ENCODE measurements at regions not wholly inside any gene's neighbourhood (a gene's known extent, or its start where the extent isn't known, plus 50 kb on each side); places are given as distances from the start of the nearest gene placed in this dataset.
"Not testable (repeated sequence)": the region's sequence is repeated elsewhere in the genome, so short reads cannot be mapped to it uniquely, and the experiment has no call there.

- H3K27ac ChIP-seq: no peak overlapping the region
- DNase-seq (no peak), ATAC-seq (no peak)
- intact Hi-C loops (cut with DNase I): no loop called here
- H3K9me3 ChIP-seq: no peaks in the 10 kb centered on the region
- H3K4me1 ChIP-seq: no peaks in the 10 kb centered on the region
- no peak overlapping the region for H3K4me3 ChIP-seq
- no peaks in the 10 kb centered on the region for H3K27me3 ChIP-seq (ENCODE audit: insufficient read depth in 3 of 3, low read length in 2 of 3)
- TF ChIP-seq CTCF (IDR thresholded peaks at IDR 0.05): no peak
- H3K36me3 ChIP-seq (ENCODE audit: insufficient read depth in 1 of 2, low read depth in 1 of 2): no peaks in the 10 kb centered on the region
- 82 to 85% (median 85%) methylated on average over 8 of the region's 8 CpGs for WGBS, 3 donors
Measured at GRCh38 chr1:87428883-87429282, 100.2 kb downstream of the LMO4 start.

GRCh38 chr1:87432685-87433084 is 104.0 kb downstream of the LMO4 start:
- intact Hi-C loops (cut with DNase I): no loop called here
- DNase-seq: no peak
- WGBS, 3 donors: 39 to 83% (median 50%) methylated on average over 3 of the region's 3 CpGs

GRCh38 chr1:87433101-87433500 is 104.4 kb downstream of the LMO4 start:
- H3K27ac ChIP-seq; ATAC-seq; intact Hi-C loops (cut with DNase I): not testable (repeated sequence)

More at GRCh38 chr1:87432685-87433084, 104.0 kb downstream of the LMO4 start:
- Histone ChIP-seq H3K27me3 (ENCODE audit: insufficient read depth in 3 of 3, low read length in 2 of 3) (no peaks in the 10 kb centered on the region), H3K4me1 (no peaks in the 10 kb centered on the region), H3K27ac (no peak overlapping the region), H3K36me3 (ENCODE audit: insufficient read depth in 1 of 2, low read depth in 1 of 2) (no peaks in the 10 kb centered on the region), H3K9me3 (no peaks in the 10 kb centered on the region), H3K4me3 (no peak overlapping the region)
- no peak for TF ChIP-seq CTCF (IDR thresholded peaks at IDR 0.05)
- ATAC-seq: no peak

GRCh38 chr1:87435484-87435883 is 106.8 kb downstream of the LMO4 start:
- no peaks in the 10 kb centered on the region for H3K9me3 ChIP-seq
- no peaks in the 10 kb centered on the region for H3K4me1 ChIP-seq
- no peak overlapping the region for H3K27ac ChIP-seq
- intact Hi-C loops (cut with DNase I): no loop called here
- DNase-seq (no peak), ATAC-seq (no peak)
- no peaks in the 10 kb centered on the region for H3K27me3 ChIP-seq (ENCODE audit: insufficient read depth in 3 of 3, low read length in 2 of 3)
- no peaks in the 10 kb centered on the region for H3K36me3 ChIP-seq (ENCODE audit: insufficient read depth in 1 of 2, low read depth in 1 of 2)
- 93 to 95% (median 94%) methylated on average over 8 of the region's 8 CpGs for WGBS, 3 donors
- no peak overlapping the region for H3K4me3 ChIP-seq
- no peak for TF ChIP-seq CTCF (IDR thresholded peaks at IDR 0.05)

More at GRCh38 chr1:87433101-87433500, 104.4 kb downstream of the LMO4 start:
- not testable (repeated sequence) for H3K27me3 ChIP-seq (ENCODE audit: insufficient read depth in 3 of 3, low read length in 2 of 3); H3K36me3 ChIP-seq (ENCODE audit: insufficient read depth in 1 of 2, low read depth in 1 of 2); H3K9me3 ChIP-seq; H3K4me3 ChIP-seq; H3K4me1 ChIP-seq; DNase-seq
- 43 to 82% (median 55%) methylated on average over 2 of the region's 2 CpGs for WGBS, 3 donors

- ATAC-seq; H3K36me3 ChIP-seq (ENCODE audit: insufficient read depth in 1 of 2, low read depth in 1 of 2); H3K4me3 ChIP-seq; DNase-seq; H3K9me3 ChIP-seq; H3K27ac ChIP-seq; H3K27me3 ChIP-seq (ENCODE audit: insufficient read depth in 3 of 3, low read length in 2 of 3); H3K4me1 ChIP-seq; intact Hi-C loops (cut with DNase I): not testable (repeated sequence)
- WGBS, 3 donors: 67 to 75% (median 69%) methylated on average over 8 of the region's 8 CpGs
Measured at GRCh38 chr1:87436115-87436514, 107.4 kb downstream of the LMO4 start.

- no peaks in the 10 kb centered on the region for H3K27me3 ChIP-seq (ENCODE audit: insufficient read depth in 3 of 3, low read length in 2 of 3)
- no peaks in the 10 kb centered on the region for H3K9me3 ChIP-seq
- H3K27ac ChIP-seq: no peak overlapping the region
- no peak for DNase-seq
- intact Hi-C loops (cut with DNase I): no loop called here
- no peak for TF ChIP-seq CTCF (IDR thresholded peaks at IDR 0.05)
- no peaks in the 10 kb centered on the region for H3K36me3 ChIP-seq (ENCODE audit: insufficient read depth in 1 of 2, low read depth in 1 of 2)
- 59 to 79% (median 66%) methylated on average over 4 of the region's 4 CpGs for WGBS, 3 donors
- H3K4me3 ChIP-seq: no peak overlapping the region
- no peaks in the 10 kb centered on the region for H3K4me1 ChIP-seq
- no peak for ATAC-seq
Measured at GRCh38 chr1:87436534-87436933, 107.9 kb downstream of the LMO4 start.
